ENCODE measurements at regions not wholly inside any gene's neighbourhood (a gene's known extent, or its start where the extent isn't known, plus 50 kb on each side); places are given as distances from the start of the nearest gene placed in this dataset.

DNA sequence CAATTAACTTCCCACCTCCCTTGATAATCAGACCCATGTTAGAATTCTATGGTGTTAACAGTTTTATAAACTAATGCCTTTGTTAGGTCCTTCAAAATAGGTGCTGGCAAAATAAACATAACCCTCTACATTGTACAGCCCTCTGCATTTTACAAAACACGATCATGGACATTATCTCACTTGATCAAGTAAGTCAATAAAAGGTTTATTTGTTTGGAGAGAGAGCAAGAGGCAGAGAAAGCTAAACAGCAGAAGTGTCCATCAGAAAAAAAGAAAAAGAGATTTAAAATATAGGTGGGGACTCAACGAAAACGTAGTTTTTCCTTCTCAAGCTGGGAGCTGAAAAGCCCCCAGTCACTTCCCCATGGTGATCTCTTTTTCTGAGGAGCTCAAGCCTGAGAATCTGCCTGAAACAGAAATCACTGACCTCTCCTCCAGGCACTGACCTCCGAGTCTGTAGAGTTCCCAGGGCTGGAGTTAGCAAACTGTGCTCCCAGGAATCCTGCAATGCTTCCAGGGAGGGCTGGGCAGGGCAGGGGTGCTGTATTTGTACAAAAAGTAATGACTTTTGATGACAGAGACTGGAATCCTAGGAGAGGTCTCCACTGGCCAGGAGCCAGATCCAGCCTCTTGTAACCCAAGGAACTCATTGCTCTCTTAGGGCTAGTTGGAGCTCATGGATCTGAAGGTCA lies 137.8 kb upstream of the KLHL29 start:
- Mint-ChIP-seq H3K27ac (no peak overlapping the region), H3K4me1 (no peaks in the 10 kb centered on the region), H3K36me3 (no peaks in the 10 kb centered on the region), H3K4me3 (no peak overlapping the region), H3K9me3 (no peaks in the 10 kb centered on the region)
- ATAC-seq = no peak
- no peak for DNase-seq (ENCODE audit: low spot score in 2 of 2)

DNA sequence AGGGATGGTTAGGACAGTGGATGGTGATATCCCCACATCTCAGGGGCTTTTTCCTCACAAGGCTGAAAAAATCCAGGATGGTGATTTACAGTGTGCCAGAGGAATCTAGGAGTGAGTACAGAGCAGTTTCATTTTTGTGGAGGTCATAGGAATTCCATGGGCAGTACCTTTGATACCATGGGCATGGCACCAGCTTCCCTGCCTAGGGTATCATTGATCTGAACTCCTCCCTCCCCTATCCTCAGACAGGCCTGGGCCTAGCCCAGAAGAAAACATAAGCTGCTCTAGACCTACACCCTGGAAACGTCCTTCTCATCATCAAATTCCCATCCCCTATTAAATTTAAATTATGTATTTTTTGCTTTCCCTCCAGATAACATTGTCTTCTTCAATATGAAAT lies 136.3 kb upstream of the KLHL29 start:
- DNase-seq (ENCODE audit: low spot score in 2 of 2) = no peak
- H3K4me3 Mint-ChIP-seq = no peak overlapping the region
- H3K27ac Mint-ChIP-seq = no peak overlapping the region
- ATAC-seq = no peak
- no peaks in the 10 kb centered on the region for H3K36me3 Mint-ChIP-seq
- no peaks in the 10 kb centered on the region for H3K9me3 Mint-ChIP-seq
- H3K4me1 Mint-ChIP-seq = no peaks in the 10 kb centered on the region

DNA sequence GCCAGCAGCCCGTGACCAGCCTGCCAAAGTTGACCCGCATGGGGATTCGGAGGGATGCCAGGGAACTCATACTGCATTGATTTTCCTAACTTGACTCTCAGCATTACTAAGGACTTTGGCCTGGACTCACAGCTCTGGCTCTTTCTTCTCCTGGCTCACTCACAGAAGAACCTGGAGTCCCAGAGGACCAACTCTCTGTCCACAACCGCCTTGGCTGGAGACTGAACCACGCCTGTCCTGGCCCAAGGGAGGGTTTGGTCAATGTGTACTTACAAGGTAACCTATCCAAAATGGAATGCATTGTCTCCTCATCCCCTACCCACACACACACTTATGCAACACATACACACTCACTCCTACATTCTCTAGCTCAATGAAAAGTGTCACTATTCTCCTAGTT lies 135.6 kb upstream of the KLHL29 start:
- no peak overlapping the region for H3K4me3 Mint-ChIP-seq
- no peaks in the 10 kb centered on the region for H3K9me3 Mint-ChIP-seq
- no peaks in the 10 kb centered on the region for H3K36me3 Mint-ChIP-seq
- no peak for DNase-seq (ENCODE audit: low spot score in 2 of 2)
- ATAC-seq = no peak
- H3K27ac Mint-ChIP-seq = no peak overlapping the region
- no peaks in the 10 kb centered on the region for H3K4me1 Mint-ChIP-seq

GRCh38 chr2:23250371-23250770 lies 134.6 kb upstream of the KLHL29 start:
- Mint-ChIP-seq H3K27ac (no peak overlapping the region), H3K36me3 (no peaks in the 10 kb centered on the region), H3K9me3 (peaks cover 3% of the 10 kb centered on the region), H3K4me3 (no peak overlapping the region), H3K4me1 (no peaks in the 10 kb centered on the region)
- ATAC-seq = no peak
- DNase-seq (ENCODE audit: low spot score in 2 of 2) = no peak

GRCh38 chr2:23256643-23257042 lies 128.3 kb upstream of the KLHL29 start:
- ATAC-seq = no peak
- Mint-ChIP-seq H3K27ac (no peak overlapping the region), H3K9me3 (peaks cover 4% of the 10 kb centered on the region)

DNA sequence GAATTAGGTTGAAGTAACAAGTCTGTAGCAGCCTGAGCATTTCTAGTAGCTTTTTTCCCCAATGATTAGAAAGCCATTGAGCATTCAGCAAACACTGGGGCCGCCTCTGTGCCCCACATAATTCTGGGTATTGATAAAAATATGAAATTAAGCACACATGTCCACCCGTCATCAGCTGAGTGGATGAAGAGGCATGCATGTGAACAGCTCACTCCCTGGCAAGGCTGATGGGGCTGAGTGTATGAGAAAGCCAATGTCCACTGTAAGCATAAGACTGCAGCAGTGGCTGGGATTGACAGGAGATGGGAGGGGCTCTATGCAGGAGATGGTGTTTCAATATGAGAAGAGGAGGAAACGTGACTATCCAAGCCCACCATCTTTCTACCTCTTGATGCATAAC lies 124.4 kb upstream of the KLHL29 start:
- Mint-ChIP-seq H3K9me3 (no peaks in the 10 kb centered on the region), H3K36me3 (no peaks in the 10 kb centered on the region), H3K4me1 (no peaks in the 10 kb centered on the region), H3K27ac (no peak overlapping the region), H3K4me3 (no peak overlapping the region)
- ATAC-seq (no peak), DNase-seq (ENCODE audit: low spot score in 2 of 2) (no peak)

More at GRCh38 chr2:23256643-23257042, 128.3 kb upstream of the KLHL29 start:
- no peak overlapping the region for H3K4me3 Mint-ChIP-seq
- no peaks in the 10 kb centered on the region for H3K4me1 Mint-ChIP-seq
- H3K36me3 Mint-ChIP-seq = no peaks in the 10 kb centered on the region
- no peak for DNase-seq (ENCODE audit: low spot score in 2 of 2)

DNA sequence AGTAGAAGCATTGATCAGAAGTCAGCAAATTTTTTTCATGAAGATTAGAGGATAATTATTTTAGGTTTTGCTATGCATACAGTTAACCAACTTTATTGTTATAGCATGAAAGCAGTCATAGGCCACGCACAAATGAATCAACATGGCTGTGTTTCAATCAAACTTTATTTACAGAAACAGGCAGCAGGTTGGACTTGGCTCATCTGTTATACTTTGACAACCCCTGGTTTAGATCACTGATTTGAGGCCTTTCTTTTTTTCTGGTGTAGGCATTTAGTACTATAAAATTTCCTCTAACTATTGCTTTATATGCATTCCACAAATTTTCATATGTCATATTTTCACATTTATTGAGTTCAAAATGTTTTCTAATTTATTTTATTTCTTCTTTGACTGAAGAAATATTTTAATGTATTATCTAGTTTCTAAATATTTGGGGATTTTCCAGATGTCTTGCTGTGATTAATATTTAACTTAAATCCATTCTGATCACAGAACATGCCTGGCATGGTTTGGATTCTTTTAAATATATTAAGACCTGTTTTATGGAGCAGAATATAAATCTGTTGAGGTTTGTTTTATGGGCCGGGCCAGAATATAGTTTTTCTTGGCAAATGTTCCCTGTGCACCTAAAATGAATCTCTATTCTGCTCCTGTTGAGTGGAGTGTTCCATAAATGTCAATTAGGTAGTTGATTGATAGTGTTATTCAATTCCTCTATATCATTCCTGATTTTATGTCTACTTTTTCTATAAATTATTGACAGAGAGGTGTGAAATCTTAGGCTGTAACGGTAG lies 116.3 kb upstream of the KLHL29 start:
- ATAC-seq (no peak), DNase-seq (ENCODE audit: low spot score in 2 of 2) (no peak)
- no peak overlapping the region for H3K27ac Mint-ChIP-seq
- H3K4me3 Mint-ChIP-seq = no peak overlapping the region
- H3K9me3 Mint-ChIP-seq = no peaks in the 10 kb centered on the region
- no peaks in the 10 kb centered on the region for H3K36me3 Mint-ChIP-seq
- H3K4me1 Mint-ChIP-seq = no peaks in the 10 kb centered on the region

DNA sequence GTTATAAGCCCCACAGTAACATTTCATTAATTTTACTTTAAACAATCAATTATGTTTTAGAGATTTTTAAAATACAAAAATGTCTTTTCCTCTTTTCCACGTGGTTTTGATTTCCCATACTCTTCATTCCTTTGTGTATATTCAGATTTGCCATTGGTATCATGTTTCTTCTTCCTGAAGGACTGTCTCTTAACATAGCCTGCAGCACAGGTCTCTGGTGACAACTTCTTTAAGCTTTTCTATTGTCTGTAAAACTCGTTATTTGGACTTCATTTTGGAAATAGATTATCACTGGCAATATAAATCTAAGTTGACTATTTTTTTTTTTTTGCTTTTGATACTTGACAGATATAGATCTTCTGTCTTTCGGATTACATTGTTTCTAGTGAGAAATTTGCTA lies 115.2 kb upstream of the KLHL29 start:
- no peaks in the 10 kb centered on the region for H3K9me3 Mint-ChIP-seq
- H3K4me3 Mint-ChIP-seq = no peak overlapping the region
- H3K4me1 Mint-ChIP-seq = no peaks in the 10 kb centered on the region
- no peaks in the 10 kb centered on the region for H3K36me3 Mint-ChIP-seq
- H3K27ac Mint-ChIP-seq = no peak overlapping the region
- DNase-seq (ENCODE audit: low spot score in 2 of 2) (no peak), ATAC-seq (no peak)

DNA sequence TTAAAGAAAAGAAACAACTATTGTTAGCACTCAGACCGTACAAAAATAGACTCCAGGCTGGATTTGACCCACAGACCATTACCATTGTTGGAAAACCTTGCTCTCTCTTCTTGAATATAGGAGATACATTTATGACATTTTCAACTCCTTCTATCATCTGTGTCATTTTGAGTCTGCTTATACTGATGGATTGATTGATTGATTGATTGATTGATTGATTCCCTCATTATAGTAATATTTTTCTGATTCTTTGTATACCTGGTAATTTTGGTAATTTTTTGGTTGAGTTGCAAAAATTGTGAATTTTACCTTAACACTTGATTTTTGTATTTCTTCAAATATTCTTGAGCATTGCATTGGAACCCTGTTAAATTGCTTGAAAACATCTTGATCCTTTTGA lies 114.2 kb upstream of the KLHL29 start:
- H3K36me3 Mint-ChIP-seq = no peaks in the 10 kb centered on the region
- H3K27ac Mint-ChIP-seq = no peak overlapping the region

DNA sequence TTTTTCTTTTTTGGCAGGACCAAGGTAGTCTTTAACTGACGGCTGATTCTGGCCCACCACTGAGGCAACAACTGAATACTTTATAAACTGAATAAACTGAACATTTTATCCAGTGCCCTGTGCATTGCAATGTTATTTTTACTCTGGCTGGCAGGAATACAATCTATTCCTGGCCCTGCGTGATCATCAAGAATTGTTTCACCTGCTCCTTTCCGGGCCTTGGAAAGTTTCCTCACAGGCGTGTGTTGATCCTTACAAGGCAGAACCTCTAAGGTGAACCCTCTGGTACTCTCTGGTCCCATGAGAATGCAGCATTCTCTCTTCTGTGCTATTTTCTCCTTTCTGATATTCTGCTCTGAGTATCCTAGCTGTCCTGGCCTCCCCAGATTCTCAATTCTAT lies 113.7 kb upstream of the KLHL29 start:
- H3K36me3 Mint-ChIP-seq = no peaks in the 10 kb centered on the region
- H3K27ac Mint-ChIP-seq = no peak overlapping the region
- H3K4me3 Mint-ChIP-seq = no peak overlapping the region
- no peak for DNase-seq (ENCODE audit: low spot score in 2 of 2)
- no peak for ATAC-seq
- no peaks in the 10 kb centered on the region for H3K9me3 Mint-ChIP-seq
- no peaks in the 10 kb centered on the region for H3K4me1 Mint-ChIP-seq

More for the DNA sequence above, 114.2 kb upstream of the KLHL29 start:
- ATAC-seq = no peak
- no peaks in the 10 kb centered on the region for H3K4me1 Mint-ChIP-seq
- no peaks in the 10 kb centered on the region for H3K9me3 Mint-ChIP-seq
- no peak overlapping the region for H3K4me3 Mint-ChIP-seq
- no peak for DNase-seq (ENCODE audit: low spot score in 2 of 2)

GRCh38 chr2:23273786-23274185 lies 111.2 kb upstream of the KLHL29 start:
- DNase-seq (ENCODE audit: low spot score in 2 of 2) (no peak), ATAC-seq (no peak)
- Mint-ChIP-seq H3K27ac (no peak overlapping the region), H3K4me1 (no peaks in the 10 kb centered on the region), H3K4me3 (no peak overlapping the region), H3K9me3 (no peaks in the 10 kb centered on the region), H3K36me3 (no peaks in the 10 kb centered on the region)

DNA sequence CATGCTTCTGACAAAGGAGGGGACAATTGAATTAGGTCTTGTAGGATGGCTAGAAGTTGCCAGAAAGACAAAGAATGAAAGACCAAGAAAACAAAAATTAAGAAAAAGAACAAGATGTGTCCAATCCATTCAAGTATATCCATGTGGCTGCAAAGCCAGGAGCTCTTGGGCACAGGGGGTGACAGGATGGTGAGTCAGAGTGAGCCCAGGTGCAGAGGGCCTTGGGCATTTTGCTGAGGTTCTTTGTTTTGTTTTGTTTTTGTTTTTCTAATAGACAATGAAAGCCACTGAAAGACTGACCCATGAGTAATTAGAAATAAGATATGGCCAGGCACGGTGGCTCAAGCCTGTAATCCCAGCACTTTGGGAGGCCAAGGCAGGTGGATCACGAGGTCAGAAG lies 104.6 kb upstream of the KLHL29 start:
- no peak for DNase-seq (ENCODE audit: low spot score in 2 of 2)
- ATAC-seq = no peak
- peaks cover 5% of the 10 kb centered on the region for H3K9me3 Mint-ChIP-seq
- no peak overlapping the region for H3K4me3 Mint-ChIP-seq
- no peak overlapping the region for H3K27ac Mint-ChIP-seq
- H3K4me1 Mint-ChIP-seq = no peaks in the 10 kb centered on the region
- no peaks in the 10 kb centered on the region for H3K36me3 Mint-ChIP-seq

GRCh38 chr2:23283653-23284052 lies 101.3 kb upstream of the KLHL29 start:
- DNase-seq (ENCODE audit: low spot score in 2 of 2) = no peak
- H3K4me3 Mint-ChIP-seq = no peak overlapping the region

GRCh38 chr2:23285091-23285800 lies 99.7 kb upstream of the KLHL29 start:
- DNase-seq (ENCODE audit: low spot score in 2 of 2) (no peak), ATAC-seq (no peak)
- no peaks in the 10 kb centered on the region for H3K4me1 Mint-ChIP-seq
- no peaks in the 10 kb centered on the region for H3K36me3 Mint-ChIP-seq
- no peak overlapping the region for H3K27ac Mint-ChIP-seq
- H3K4me3 Mint-ChIP-seq = no peak overlapping the region
- H3K9me3 Mint-ChIP-seq = peaks cover 5% of the 10 kb centered on the region

More at GRCh38 chr2:23283653-23284052, 101.3 kb upstream of the KLHL29 start:
- no peaks in the 10 kb centered on the region for H3K4me1 Mint-ChIP-seq
- H3K9me3 Mint-ChIP-seq = peaks cover 5% of the 10 kb centered on the region
- ATAC-seq = no peak
- no peak overlapping the region for H3K27ac Mint-ChIP-seq
- H3K36me3 Mint-ChIP-seq = no peaks in the 10 kb centered on the region

GRCh38 chr2:23286031-23286757 lies 98.8 kb upstream of the KLHL29 start:
- Mint-ChIP-seq H3K9me3 (peaks cover 5% of the 10 kb centered on the region), H3K27ac (no peak overlapping the region), H3K4me3 (no peak overlapping the region), H3K36me3 (no peaks in the 10 kb centered on the region), H3K4me1 (no peaks in the 10 kb centered on the region)
- no peak for DNase-seq (ENCODE audit: low spot score in 2 of 2)
- ATAC-seq = no peak
